K562 (cell line): ENCODE measurements at regions not wholly inside any gene's neighbourhood (a gene's known extent, or its start where the extent isn't known, plus 50 kb on each side); places are given as distances from the start of the nearest gene placed in this dataset.

Source experiments
- ATAC-seq: fragments of 200-7000 bp; cut with Tn5 transposase; 3 replicates; pipeline ENCODE4 v1.9.1; 2020; ENCODE audit warnings: moderate library complexity
- BruUV-seq: library from RNA; stranded (reverse); fragments of 400-500 nt; replicated peaks from 2 replicates; lab custom pipeline; 2021; lab: Mats Ljungman, UMichigan
- CTCF ChIA-PET: fragments of 300-600 bp; formaldehyde crosslinking; extraction: SDS; loops from one replicate; lab custom pipeline; 2021; ENCODE audit warnings: low intra/inter-chr PET ratio; lab: Yijun Ruan, JAX
- POLR2A ChIA-PET: fragments of 300-600, 350-650 bp; sonication (Branson Sonifier 250); formaldehyde crosslinking; extraction: SDS; loops from one replicate; lab custom pipeline; 2021; ENCODE audit warnings: antibody characterized with exemption, inconsistent platforms; lab: Yijun Ruan, JAX
- DNase-seq, 4 experiments: peaks; one replicate each; pipeline versions ENCODE4 v3.0.0 to v3.0.0-alpha.2; 2011 to 2018; ENCODE audit warnings: low spot score in 3 of 4, mixed read lengths in 3 of 4; ENCODE audit errors: extremely low read depth in 1 of 4
- FAIRE-seq: peaks from 2 replicates; lab custom pipeline; 2011; peaks lifted over from hg19 to GRCh38; lab: Jason Lieb, UNC
- H2AFZ ChIP-seq: 2 replicates; pipeline ENCODE4 v1.6.0; 2011; ENCODE audit warnings: low read depth, low read length, control low read depth, inconsistent platforms
- H3K27ac ChIP-seq: fragments of 200-600 bp; 3 replicates; pipeline ENCODE4 v1.8.0; 2011; ENCODE audit warnings: low read depth, mild to moderate bottlenecking, control low read depth, inconsistent platforms, low read length, moderate library complexity, mixed read lengths; ENCODE audit errors: extremely low read depth
- H3K27me3 ChIP-seq, 2 experiments: fragments of 300-600 bp in 1 of 2; 2 replicates in 1 of 2; 3 replicates in 1 of 2; pipeline versions ENCODE4 v1.6.0 to v1.8.0; 2011; ENCODE audit warnings: inconsistent platforms in 2 of 2, low read length in 2 of 2, mild to moderate bottlenecking in 1 of 2, mixed read lengths in 1 of 2, moderate library complexity in 1 of 2; ENCODE audit not compliant: control insufficient read depth in 2 of 2, insufficient read depth in 2 of 2
- H3K36me3 ChIP-seq: fragments of 300-600 bp; 3 replicates; pipeline ENCODE4 v1.8.0; 2011; ENCODE audit warnings: mild to moderate bottlenecking, low read length, inconsistent platforms; ENCODE audit not compliant: control insufficient read depth, insufficient read depth
- H3K4me1 ChIP-seq, 2 experiments: fragments of 200-600 bp in 1 of 2; replicated peaks in 1 of 2; 2 replicates in 1 of 2; 3 replicates in 1 of 2; pipeline versions ENCODE4 v1.5.1 to v1.8.0; 2011; ENCODE audit warnings: inconsistent platforms in 2 of 2, low read length in 2 of 2, mild to moderate bottlenecking in 1 of 2, mixed read lengths in 1 of 2, moderate library complexity in 1 of 2; ENCODE audit not compliant: control insufficient read depth in 2 of 2, insufficient read depth in 2 of 2
- H3K4me2 ChIP-seq: 2 replicates; pipeline ENCODE4 v1.6.1; 2011; ENCODE audit warnings: low read length, control low read depth, inconsistent platforms, mixed read lengths; ENCODE audit not compliant: insufficient read depth
- H3K4me3 ChIP-seq: fragments of 200-600 bp; sonication (generic), shearing (Covaris generic); 2 replicates; pipeline ENCODE4 v1.5.1; 2016; ENCODE audit warnings: control low read depth, inconsistent platforms
- H3K79me2 ChIP-seq: fragments of 200-600 bp; 3 replicates; pipeline ENCODE4 v1.8.0; 2011; ENCODE audit warnings: low read length, inconsistent platforms; ENCODE audit not compliant: control insufficient read depth, insufficient read depth
- H3K9ac ChIP-seq, 2 experiments: 2 replicates each; pipeline versions ENCODE4 v1.6.0 to v1.6.1; 2011; ENCODE audit warnings: low read depth in 2 of 2, low read length in 2 of 2, control low read depth in 1 of 2, inconsistent platforms in 1 of 2, mild to moderate bottlenecking in 1 of 2, mixed read lengths in 1 of 2; ENCODE audit not compliant: insufficient read depth in 1 of 2
- H3K9me1 ChIP-seq: one replicate; pipeline ENCODE4 v1.6.0; 2011; ENCODE audit warnings: inconsistent platforms, mild to moderate bottlenecking, low read length, moderate library complexity; ENCODE audit not compliant: control insufficient read depth, insufficient read depth
- H3K9me3 ChIP-seq: replicated peaks from 2 replicates; pipeline ENCODE4 v1.5.1; 2011; ENCODE audit warnings: low read depth, low read length, inconsistent platforms; ENCODE audit not compliant: control insufficient read depth, insufficient read depth
- H4K20me1 ChIP-seq: replicated peaks from 2 replicates; pipeline ENCODE4 v1.6.1; 2011; ENCODE audit warnings: low read length, inconsistent platforms, mixed read lengths; ENCODE audit not compliant: control insufficient read depth, insufficient read depth
- DPF2 ChIP-seq: fragments of 450-650 bp; IDR thresholded peaks from 2 replicates; pipeline ENCODE4 v1.6.1; 2016
- ELF2 ChIP-seq: fragments of 250-450 bp; sonication (Bioruptor Pico); IDR thresholded peaks from 2 replicates; pipeline ENCODE4 v1.5.0; 2021; ENCODE audit warnings: mild to moderate bottlenecking
- ELF4 ChIP-seq: fragments of 450-650 bp; formaldehyde crosslinking; IDR thresholded peaks from 2 replicates; pipeline ENCODE4 v1.4.0; 2022; ENCODE audit warnings: missing genetic modification characterization
- FOXM1 ChIP-seq, 2 experiments: fragments of 450-650 bp in 1 of 2; sonication (generic) in 1 of 2; formaldehyde crosslinking in 1 of 2; IDR thresholded peaks; 2 replicates each; pipeline versions ENCODE4 v1.6.1 to v1.9.0; 2017 to 2022; ENCODE audit warnings: low read depth in 2 of 2, mild to moderate bottlenecking in 2 of 2, missing genetic modification reagents in 1 of 2, moderate library complexity in 1 of 2
- NFIX ChIP-seq: fragments of 250-450 bp; sonication (Bioruptor Pico); IDR thresholded peaks from 2 replicates; pipeline ENCODE4 v1.4.0; 2020; ENCODE audit warnings: low read depth, mild to moderate bottlenecking, moderate library complexity
- PHF21A ChIP-seq: fragments of 450-650 bp; IDR thresholded peaks from 2 replicates; pipeline ENCODE4 v1.6.1; 2017; ENCODE audit warnings: low read depth, borderline replicate concordance
- PRDM10 ChIP-seq: fragments of 450-650 bp; IDR thresholded peaks from 2 replicates; pipeline ENCODE4 v1.6.1; 2018; ENCODE audit not compliant: partially characterized antibody
- SREBF1 ChIP-seq: fragments of 150-350 bp; IDR thresholded peaks from 2 replicates; pipeline ENCODE4 v1.6.1; 2014; ENCODE audit warnings: antibody characterized with exemption, low read depth, low read length, borderline replicate concordance
- ZBED1 ChIP-seq: IDR thresholded peaks from 2 replicates; pipeline ENCODE4 v1.6.1; 2014
- ZNF512 ChIP-seq: IDR thresholded peaks from 2 replicates; pipeline ENCODE4 v1.6.1; 2016; ENCODE audit warnings: missing genetic modification characterization, missing compliant biosample characterization
- ZNF589 ChIP-seq: fragments of 200-800 bp; sonication (Bioruptor generic); IDR thresholded peaks from 2 replicates; pipeline ENCODE4 v1.6.1; 2016; ENCODE audit warnings: low read depth, missing genetic modification characterization, missing compliant biosample characterization
- ZNF77 ChIP-seq: fragments of 250-450 bp; sonication (Bioruptor Pico); IDR thresholded peaks from 2 replicates; pipeline ENCODE4 v1.5.0; 2020
- WGBS: fragments of 100-300 bp; shearing (Covaris generic); methylation state at CpG from one replicate; pipeline ENCODE4 v1.1.6; 2016; ENCODE audit warnings: low coverage, mixed read lengths; ENCODE audit not compliant: insufficient coverage; ENCODE audit errors: missing lambda C conversion rate; 5-methylcytosine and 5-hydroxymethylcytosine counted together
- in situ Hi-C: fragments of 300-500 bp; cut with MboI; formaldehyde crosslinking; loops from 4 replicates; pipeline ENCODE4 v1.15.0; 2018; ENCODE audit warnings: inconsistent platforms, mixed read lengths
- intact Hi-C: fragments of 100-400 bp; cut with micrococcal nuclease; formaldehyde crosslinking; loops from 2 replicates; pipeline ENCODE4 v1.14.2; 2022
- TF ChIP-seq, protein P1 (sequence below): fragments of 200-800 bp; sonication (Bioruptor generic); IDR thresholded peaks from 2 replicates; pipeline ENCODE4 v1.6.1; 2017; ENCODE audit warnings: missing genetic modification characterization, missing compliant biosample characterization

- no peaks in the 10 kb centered on the region for H3K9me1 ChIP-seq
Observed at GRCh38 chr15:69914040-69914439, 183.7 kb downstream of the TLE3 start.

More at GRCh38 chr15:69914040-69914439, 183.7 kb downstream of the TLE3 start:
- Histone ChIP-seq H2AFZ (no peak overlapping the region), H3K27ac (no peak overlapping the region), H4K20me1 (no peaks in the 10 kb centered on the region), H3K9me3 (no peaks in the 10 kb centered on the region)
- CTCF ChIA-PET: no interaction called here
- DNase-seq: no peak
- in situ Hi-C loops (no loop called here), intact Hi-C loops (no loop called here)
- WGBS: 1% methylated on average over 9 of the region's 9 CpGs
- POLR2A ChIA-PET: no interaction called here
- FAIRE-seq: no peak
- ATAC-seq: no peak
- TF ChIP-seq ZBED1 (no peak), NFIX (CRISPR knock-in tag) (no peak), SREBF1 (no peak), PHF21A (no peak), ELF4 (no peak), ZNF77 (CRISPR knock-in tag) (no peak), DPF2 (no peak), PRDM10 (no peak), ZNF589 (CRISPR knock-in tag) (no peak), ZNF512 (no peak), FOXM1 (IDR thresholded peaks at IDR 0.05; ENCODE audit: low read depth) (no peak), FOXM1 (CRISPR knock-in tag; IDR thresholded peaks at IDR 0.05; ENCODE audit: low read depth) (no peak), ELF2 (CRISPR knock-in tag) (no peak)
- TF ChIP-seq, protein P1, sequence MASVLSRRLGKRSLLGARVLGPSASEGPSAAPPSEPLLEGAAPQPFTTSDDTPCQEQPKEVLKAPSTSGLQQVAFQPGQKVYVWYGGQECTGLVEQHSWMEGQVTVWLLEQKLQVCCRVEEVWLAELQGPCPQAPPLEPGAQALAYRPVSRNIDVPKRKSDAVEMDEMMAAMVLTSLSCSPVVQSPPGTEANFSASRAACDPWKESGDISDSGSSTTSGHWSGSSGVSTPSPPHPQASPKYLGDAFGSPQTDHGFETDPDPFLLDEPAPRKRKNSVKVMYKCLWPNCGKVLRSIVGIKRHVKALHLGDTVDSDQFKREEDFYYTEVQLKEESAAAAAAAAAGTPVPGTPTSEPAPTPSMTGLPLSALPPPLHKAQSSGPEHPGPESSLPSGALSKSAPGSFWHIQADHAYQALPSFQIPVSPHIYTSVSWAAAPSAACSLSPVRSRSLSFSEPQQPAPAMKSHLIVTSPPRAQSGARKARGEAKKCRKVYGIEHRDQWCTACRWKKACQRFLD (CRISPR knock-in tag): no peak
- TF ChIP-seq, all 486 proteins: peak for 0
- no peaks in the 10 kb centered on the region for H3K79me2 ChIP-seq
- no TSS peak for BruUV-seq
- H3K4me2 ChIP-seq: no peak overlapping the region
- H3K4me3 ChIP-seq: no peak overlapping the region
- H3K4me1 ChIP-seq: no peaks in the 10 kb centered on the region
- no peaks in the 10 kb centered on the region for H3K36me3 ChIP-seq
- no peak overlapping the region for H3K9ac ChIP-seq
- peaks cover 7 to 15% of the 10 kb centered on the region in 2 experiments; a peak in 2 of 5 replicates for H3K27me3 ChIP-seq
